ENCODE measurements at regions not wholly inside any gene's neighbourhood (a gene's known extent, or its start where the extent isn't known, plus 50 kb on each side); places are given as distances from the start of the nearest gene placed in this dataset.

- Histone ChIP-seq H3K27me3 (ENCODE audit: control insufficient read depth, insufficient read depth, low read length) (no peaks in the 10 kb centered on the region), H2BK120ac (ENCODE audit: low read depth, low read length) (no peak overlapping the region), H3K14ac (replicated peaks; ENCODE audit: low read depth, low read length) (no peak overlapping the region), H3K9me1 (ENCODE audit: insufficient read depth, low read length) (no peaks in the 10 kb centered on the region; the same call in 1 of the 2 replicates), H3K4me2 (ENCODE audit: low read depth, low read length) (no peak overlapping the region), H3K4ac (ENCODE audit: low read depth, low read length) (no peak overlapping the region), H4K20me1 (ENCODE audit: insufficient read depth, low read length) (no peaks in the 10 kb centered on the region), H3K9me3 (ENCODE audit: control insufficient read depth, insufficient read depth, low read length) (no peaks in the 10 kb centered on the region), H3K4me3 (ENCODE audit: insufficient read depth, low read depth, low read length) (no peak overlapping the region), H2AK9ac (replicated peaks; ENCODE audit: low read depth, low read length, poor library complexity) (no peak overlapping the region), H2BK15ac (ENCODE audit: low read depth, low read length) (no peak overlapping the region), H3K23ac (ENCODE audit: low read depth, low read length) (no peak overlapping the region), H2BK20ac (ENCODE audit: low read depth, low read length) (no peak overlapping the region), H3K79me1 (ENCODE audit: low read depth in 1 of 2, low read length in 2 of 2) (no peaks in the 10 kb centered on the region), H2BK5ac (ENCODE audit: low read depth, low read length, poor library complexity, severe bottlenecking) (no peak overlapping the region), H2AK5ac (ENCODE audit: low read depth, low read length) (no peak overlapping the region), H3K36me3 (ENCODE audit: control insufficient read depth, insufficient read depth, low read length) (no peaks in the 10 kb centered on the region), H3K18ac (ENCODE audit: low read depth, low read length) (no peak overlapping the region), H3K56ac (ENCODE audit: extremely low read depth, insufficient read depth, low read length) (no peak overlapping the region), H4K5ac (ENCODE audit: low read depth, low read length) (no peak overlapping the region), H3K27ac (ENCODE audit: insufficient read depth, low read length) (no peak overlapping the region), H3K4me1 (ENCODE audit: control insufficient read depth, insufficient read depth, low read length) (no peaks in the 10 kb centered on the region), H2AFZ (replicated peaks; ENCODE audit: low read length, poor library complexity) (no peak overlapping the region), H3K9ac (ENCODE audit: low read depth, low read length) (no peak overlapping the region), H4K91ac (ENCODE audit: insufficient read depth, low read depth, low read length) (no peak overlapping the region), H4K8ac (ENCODE audit: low read depth in 2 of 2, low read length in 2 of 2) (no peak overlapping the region)
- dilution Hi-C loops (cut with HindIII; ENCODE audit: low sequenced_read_pairs, unreplicated experiment), result no loop called here
- in situ Hi-C loops (cut with MboI; ENCODE audit: low sequenced_read_pairs), result no loop called here
- 55% methylated on average over 6 of the region's 7 CpGs; no CpG with 5 or more reads in 1 of the 2 experiments for WGBS, 2 experiments (ENCODE audit: extremely low coverage in 2 of 2, insufficient read length in 1 of 2)
- ATAC-seq (ENCODE audit: low read depth), result no peak
- TF ChIP-seq FOS (IDR thresholded peaks at IDR 0.05; ENCODE audit: low read depth, low read length), result no peak
- no peak for TF ChIP-seq CHD1 (IDR thresholded peaks at IDR 0.05; ENCODE audit: low read depth, low read length)
- no peak for TF ChIP-seq BHLHE40 (IDR thresholded peaks at IDR 0.05; ENCODE audit: low read depth, low read length)
- TF ChIP-seq CEBPB (IDR thresholded peaks at IDR 0.05; ENCODE audit: low read depth, low read length), result no peak
- no peak for TF ChIP-seq MAZ (IDR thresholded peaks at IDR 0.05; ENCODE audit: borderline replicate concordance, low read depth, low read length)
- TF ChIP-seq CTCF (conservative IDR thresholded peaks at IDR 0.05; ENCODE audit: low read depth, low read length), result no peak
- TF ChIP-seq MAFK (IDR thresholded peaks at IDR 0.05; ENCODE audit: low read depth, low read length), result no peak
- TF ChIP-seq MXI1 (IDR thresholded peaks at IDR 0.05; ENCODE audit: borderline replicate concordance, low read depth, low read length), result no peak
- no peak for TF ChIP-seq POLR2A (IDR thresholded peaks at IDR 0.05; ENCODE audit: low read depth, low read length)
- CTCF ChIA-PET, result no interaction called here
- intact Hi-C loops (cut with micrococcal nuclease), result no loop called here
- DNase-seq, result no peak
- BruUV-seq (replicated peaks), result no TSS peak
- POLR2A ChIA-PET (ENCODE audit: unreplicated experiment), result no interaction called here
Measured at GRCh38 chr10:111148440-111148839, 71.6 kb downstream of the ADRA2A start.
